ENCODE measurements at regions not wholly inside any gene's neighbourhood (a gene's known extent, or its start where the extent isn't known, plus 50 kb on each side); places are given as distances from the start of the nearest gene placed in this dataset.

DNA sequence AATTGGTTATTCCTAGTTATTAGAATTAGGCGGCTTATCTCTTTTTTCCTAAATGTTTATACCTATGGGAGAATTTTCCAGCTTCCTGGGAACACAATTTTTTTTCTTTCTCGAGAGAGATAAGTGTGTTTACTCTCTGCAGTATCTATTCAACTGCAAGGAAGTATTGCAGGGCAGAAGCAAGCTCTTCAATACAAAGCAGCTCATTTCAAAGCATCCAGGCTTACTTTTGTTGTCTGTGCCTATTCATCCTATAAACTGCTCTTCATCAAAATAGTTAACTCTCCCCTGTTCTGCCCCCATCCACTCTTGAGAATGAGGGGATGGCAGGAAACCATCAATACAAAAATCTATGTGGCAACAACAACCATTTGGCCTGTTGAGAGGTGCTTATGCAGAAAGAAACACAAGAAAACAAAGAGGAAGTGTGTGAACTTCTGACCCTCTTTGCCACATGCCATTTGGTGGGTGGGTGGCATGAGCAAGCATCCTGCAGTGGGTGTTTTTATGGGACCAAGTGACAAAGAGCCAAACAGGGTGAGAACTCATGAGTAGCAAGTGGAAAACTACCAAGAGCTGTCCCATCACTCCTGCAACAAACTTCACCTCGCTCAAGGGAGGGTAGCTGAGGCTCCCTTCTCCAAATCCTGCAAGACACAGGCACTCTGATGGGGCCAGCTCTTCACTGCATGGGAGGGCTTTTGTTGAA lies 50.6 kb upstream of the MRPS6 start:
- ChIA-PET CTCF (interaction anchor here (1.5 to 2.0 kb wide), 3 partner anchors 11 to 325 kb away, joined by 4 to 5 read pairs (median 5); no protein-coding TSS in a partner anchor), POLR2A (interaction anchor here (0.6 to 1.6 kb wide), 6 partner anchors 73 to 99 kb away, joined by 3 to 9 read pairs (median 4); no protein-coding TSS in a partner anchor)
- H3K4me1 Mint-ChIP-seq (ENCODE audit: low read depth), result peaks cover 10% of the 10 kb centered on the region
- no peak overlapping the region for H3K4me3 Mint-ChIP-seq
- H3K36me3 Mint-ChIP-seq (ENCODE audit: low read depth), result no peaks in the 10 kb centered on the region
- H3K27ac ChIP-seq (ENCODE audit: low read depth in 1 of 2, low read length in 2 of 2), result no peak overlapping the region
- H3K36me3 ChIP-seq (ENCODE audit: insufficient read depth, low read length), result no peaks in the 10 kb centered on the region
- H3K27me3 Mint-ChIP-seq, result no peaks in the 10 kb centered on the region
- H3K9me3 ChIP-seq (ENCODE audit: control insufficient read depth in 1 of 2, insufficient read depth in 1 of 2, low read length in 2 of 2), result no peaks in the 10 kb centered on the region
- H3K9me3 Mint-ChIP-seq, result peaks cover 2% of the 10 kb centered on the region
- no peak overlapping the region for H3K4me3 ChIP-seq (ENCODE audit: low read length)
- intact Hi-C loops (cut with DNase I, micrococcal nuclease), result no loop called here
- DNase-seq (peak in 5 of 14 experiments; percentile 15 to 58 (median 47)), ATAC-seq (ENCODE audit: poor library complexity) (no peak)
- no peaks in the 10 kb centered on the region for H3K27me3 ChIP-seq (ENCODE audit: control insufficient read depth in 1 of 2, insufficient read depth in 2 of 2, low read length in 2 of 2)
- peaks cover 18% of the 10 kb centered on the region for H3K4me1 ChIP-seq (ENCODE audit: insufficient read depth, low read length)
- H3K27ac Mint-ChIP-seq, result no peak overlapping the region
- TF ChIP-seq, protein P1, sequence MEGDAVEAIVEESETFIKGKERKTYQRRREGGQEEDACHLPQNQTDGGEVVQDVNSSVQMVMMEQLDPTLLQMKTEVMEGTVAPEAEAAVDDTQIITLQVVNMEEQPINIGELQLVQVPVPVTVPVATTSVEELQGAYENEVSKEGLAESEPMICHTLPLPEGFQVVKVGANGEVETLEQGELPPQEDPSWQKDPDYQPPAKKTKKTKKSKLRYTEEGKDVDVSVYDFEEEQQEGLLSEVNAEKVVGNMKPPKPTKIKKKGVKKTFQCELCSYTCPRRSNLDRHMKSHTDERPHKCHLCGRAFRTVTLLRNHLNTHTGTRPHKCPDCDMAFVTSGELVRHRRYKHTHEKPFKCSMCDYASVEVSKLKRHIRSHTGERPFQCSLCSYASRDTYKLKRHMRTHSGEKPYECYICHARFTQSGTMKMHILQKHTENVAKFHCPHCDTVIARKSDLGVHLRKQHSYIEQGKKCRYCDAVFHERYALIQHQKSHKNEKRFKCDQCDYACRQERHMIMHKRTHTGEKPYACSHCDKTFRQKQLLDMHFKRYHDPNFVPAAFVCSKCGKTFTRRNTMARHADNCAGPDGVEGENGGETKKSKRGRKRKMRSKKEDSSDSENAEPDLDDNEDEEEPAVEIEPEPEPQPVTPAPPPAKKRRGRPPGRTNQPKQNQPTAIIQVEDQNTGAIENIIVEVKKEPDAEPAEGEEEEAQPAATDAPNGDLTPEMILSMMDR (IDR thresholded peaks at IDR 0.05), result no peak

- Mint-ChIP-seq H3K27ac (no peak overlapping the region), H3K4me3 (no peak overlapping the region), H3K9me3 (peaks cover 2% of the 10 kb centered on the region), H3K36me3 (ENCODE audit: low read depth) (no peaks in the 10 kb centered on the region), H3K4me1 (ENCODE audit: low read depth) (peaks cover 10% of the 10 kb centered on the region), H3K27me3 (no peaks in the 10 kb centered on the region)
- no peak overlapping the region for H3K4me3 ChIP-seq (ENCODE audit: low read length)
- POLR2A ChIA-PET, result interaction anchor here (1.5 to 1.6 kb wide), 2 partner anchors 72 to 74 kb away, joined by 4 to 9 read pairs; no protein-coding TSS in a partner anchor
- no peak overlapping the region for H3K27ac ChIP-seq (ENCODE audit: low read depth in 1 of 2, low read length in 2 of 2)
- H3K36me3 ChIP-seq (ENCODE audit: insufficient read depth, low read length), result no peaks in the 10 kb centered on the region
- intact Hi-C loops (cut with DNase I, micrococcal nuclease), result no loop called here
- peaks cover 18% of the 10 kb centered on the region for H3K4me1 ChIP-seq (ENCODE audit: insufficient read depth, low read length)
- H3K9me3 ChIP-seq (ENCODE audit: control insufficient read depth in 1 of 2, insufficient read depth in 1 of 2, low read length in 2 of 2), result peaks cover 0 to under 1% of the 10 kb centered on the region in 2 experiments
- TF ChIP-seq, protein P1 (IDR thresholded peaks at IDR 0.05), result no peak
- no peak for DNase-seq
- CTCF ChIA-PET, result interaction anchor here (1.2 to 2.5 kb wide), 3 partner anchors 13 to 326 kb away, joined by 3 to 7 read pairs (median 5); no protein-coding TSS in a partner anchor
- no peak for ATAC-seq (ENCODE audit: poor library complexity)
- H3K27me3 ChIP-seq (ENCODE audit: control insufficient read depth in 1 of 2, insufficient read depth in 2 of 2, low read length in 2 of 2), result no peaks in the 10 kb centered on the region
Measured at GRCh38 chr21:34021726-34022125, 51.7 kb upstream of the MRPS6 start.

GRCh38 chr21:34020983-34021553 lies 52.3 kb upstream of the MRPS6 start:
- peaks cover 10% of the 10 kb centered on the region for H3K4me1 Mint-ChIP-seq (ENCODE audit: low read depth)
- no peak for ATAC-seq (ENCODE audit: poor library complexity)
- H3K4me1 ChIP-seq (ENCODE audit: insufficient read depth, low read length), result peaks cover 18% of the 10 kb centered on the region
- H3K27me3 ChIP-seq (ENCODE audit: control insufficient read depth in 1 of 2, insufficient read depth in 2 of 2, low read length in 2 of 2), result no peaks in the 10 kb centered on the region
- no peak overlapping the region for H3K27ac ChIP-seq (ENCODE audit: low read depth in 1 of 2, low read length in 2 of 2)
- no peaks in the 10 kb centered on the region for H3K36me3 Mint-ChIP-seq (ENCODE audit: low read depth)
- TF ChIP-seq, protein P1 (IDR thresholded peaks at IDR 0.05), result no peak
- ChIA-PET POLR2A (no interaction called here), CTCF (interaction anchor here (1.2 to 2.5 kb wide), 3 partner anchors 14 to 327 kb away, joined by 3 to 7 read pairs (median 5); no protein-coding TSS in a partner anchor)
- H3K4me3 ChIP-seq (ENCODE audit: low read length), result no peak overlapping the region
- no peak for DNase-seq
- H3K9me3 ChIP-seq (ENCODE audit: control insufficient read depth in 1 of 2, insufficient read depth in 1 of 2, low read length in 2 of 2), result peaks cover 0 to 5% of the 10 kb centered on the region in 2 experiments
- no peak overlapping the region for H3K27ac Mint-ChIP-seq
- peaks cover 2% of the 10 kb centered on the region for H3K9me3 Mint-ChIP-seq
- no peak overlapping the region for H3K4me3 Mint-ChIP-seq
- no peaks in the 10 kb centered on the region for H3K27me3 Mint-ChIP-seq
- intact Hi-C loops (cut with DNase I, micrococcal nuclease), result no loop called here
- no peaks in the 10 kb centered on the region for H3K36me3 ChIP-seq (ENCODE audit: insufficient read depth, low read length)

All from CD4-positive, alpha-beta T cell (primary cell).